HL-60 (cell line): ENCODE measurements at regions not wholly inside any gene's neighbourhood (a gene's known extent, or its start where the extent isn't known, plus 50 kb on each side); places are given as distances from the start of the nearest gene placed in this dataset.

ENCODE experiments used
- DNase-seq, 2 experiments: peaks; one replicate each; pipeline ENCODE4 v3.0.0-alpha.2; 2010 to 2020; ENCODE audit warnings: low read depth in 1 of 2, low spot score in 1 of 2
- H3K27ac ChIP-seq: fragments of 250-450 bp; sonication (Bioruptor Pico); replicated peaks from 2 replicates; pipeline ENCODE4 v1.5.1; 2020; ENCODE audit warnings: mild to moderate bottlenecking, moderate library complexity
- H3K27me3 ChIP-seq: fragments of 250-450 bp; sonication (Bioruptor Pico); 2 replicates; pipeline ENCODE4 v1.5.1; 2021; ENCODE audit warnings: mild to moderate bottlenecking, moderate library complexity; ENCODE audit not compliant: insufficient read depth, poor library complexity, severe bottlenecking
- H3K4me3 ChIP-seq: replicated peaks from 2 replicates; pipeline ENCODE4 v1.5.1; 2011; ENCODE audit warnings: mild to moderate bottlenecking, control low read depth, low read length; ENCODE audit not compliant: insufficient read depth
- GABPA ChIP-seq: IDR thresholded peaks from 2 replicates; pipeline ENCODE4 v1.6.1; 2012; ENCODE audit warnings: low read depth
- POLR2AphosphoS5 ChIP-seq: IDR thresholded peaks from 2 replicates; pipeline ENCODE4 v1.6.1; 2012; ENCODE audit warnings: low read depth
- SPI1 ChIP-seq: IDR thresholded peaks from 2 replicates; pipeline ENCODE4 v1.6.1; 2012; ENCODE audit warnings: low read depth, mild to moderate bottlenecking, borderline replicate concordance
- TF ChIP-seq, protein P1 (sequence below): IDR thresholded peaks from one replicate; pipeline ENCODE4 v1.5.1; 2011; ENCODE audit warnings: low read length, control low read depth, inconsistent platforms; ENCODE audit not compliant: insufficient read depth
- TF ChIP-seq, protein P2 (sequence below): IDR thresholded peaks from 2 replicates; pipeline ENCODE4 v1.6.1; 2012; ENCODE audit warnings: low read depth; ENCODE audit not compliant: insufficient replicate concordance

DNA sequence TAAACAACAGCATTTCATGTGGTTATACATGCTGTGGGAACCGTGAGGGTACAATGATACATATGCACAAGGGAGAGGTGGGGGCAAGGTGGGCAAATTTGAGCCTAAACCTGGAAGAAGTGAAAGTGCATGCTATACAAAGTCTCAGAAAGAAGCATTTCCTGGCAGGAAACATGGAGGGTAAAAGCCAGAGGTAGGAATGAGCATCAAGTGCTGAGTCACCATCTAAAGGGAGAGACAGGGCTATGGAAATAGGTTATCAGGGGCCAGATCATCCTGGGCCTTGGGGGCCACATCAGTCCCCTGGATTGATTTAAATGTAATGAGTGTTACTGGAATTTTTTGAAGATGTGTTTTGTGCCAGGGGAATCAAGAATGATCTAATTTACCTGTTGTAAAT is 60.1 kb upstream of the DAB1 start:
- DNase-seq = no peak
- no peaks in the 10 kb centered on the region for H3K27me3 ChIP-seq
- TF ChIP-seq, protein P1, sequence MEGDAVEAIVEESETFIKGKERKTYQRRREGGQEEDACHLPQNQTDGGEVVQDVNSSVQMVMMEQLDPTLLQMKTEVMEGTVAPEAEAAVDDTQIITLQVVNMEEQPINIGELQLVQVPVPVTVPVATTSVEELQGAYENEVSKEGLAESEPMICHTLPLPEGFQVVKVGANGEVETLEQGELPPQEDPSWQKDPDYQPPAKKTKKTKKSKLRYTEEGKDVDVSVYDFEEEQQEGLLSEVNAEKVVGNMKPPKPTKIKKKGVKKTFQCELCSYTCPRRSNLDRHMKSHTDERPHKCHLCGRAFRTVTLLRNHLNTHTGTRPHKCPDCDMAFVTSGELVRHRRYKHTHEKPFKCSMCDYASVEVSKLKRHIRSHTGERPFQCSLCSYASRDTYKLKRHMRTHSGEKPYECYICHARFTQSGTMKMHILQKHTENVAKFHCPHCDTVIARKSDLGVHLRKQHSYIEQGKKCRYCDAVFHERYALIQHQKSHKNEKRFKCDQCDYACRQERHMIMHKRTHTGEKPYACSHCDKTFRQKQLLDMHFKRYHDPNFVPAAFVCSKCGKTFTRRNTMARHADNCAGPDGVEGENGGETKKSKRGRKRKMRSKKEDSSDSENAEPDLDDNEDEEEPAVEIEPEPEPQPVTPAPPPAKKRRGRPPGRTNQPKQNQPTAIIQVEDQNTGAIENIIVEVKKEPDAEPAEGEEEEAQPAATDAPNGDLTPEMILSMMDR = no peak
- TF ChIP-seq SPI1 (no peak), POLR2AphosphoS5 (no peak), GABPA (no peak)
- TF ChIP-seq, protein P2, sequence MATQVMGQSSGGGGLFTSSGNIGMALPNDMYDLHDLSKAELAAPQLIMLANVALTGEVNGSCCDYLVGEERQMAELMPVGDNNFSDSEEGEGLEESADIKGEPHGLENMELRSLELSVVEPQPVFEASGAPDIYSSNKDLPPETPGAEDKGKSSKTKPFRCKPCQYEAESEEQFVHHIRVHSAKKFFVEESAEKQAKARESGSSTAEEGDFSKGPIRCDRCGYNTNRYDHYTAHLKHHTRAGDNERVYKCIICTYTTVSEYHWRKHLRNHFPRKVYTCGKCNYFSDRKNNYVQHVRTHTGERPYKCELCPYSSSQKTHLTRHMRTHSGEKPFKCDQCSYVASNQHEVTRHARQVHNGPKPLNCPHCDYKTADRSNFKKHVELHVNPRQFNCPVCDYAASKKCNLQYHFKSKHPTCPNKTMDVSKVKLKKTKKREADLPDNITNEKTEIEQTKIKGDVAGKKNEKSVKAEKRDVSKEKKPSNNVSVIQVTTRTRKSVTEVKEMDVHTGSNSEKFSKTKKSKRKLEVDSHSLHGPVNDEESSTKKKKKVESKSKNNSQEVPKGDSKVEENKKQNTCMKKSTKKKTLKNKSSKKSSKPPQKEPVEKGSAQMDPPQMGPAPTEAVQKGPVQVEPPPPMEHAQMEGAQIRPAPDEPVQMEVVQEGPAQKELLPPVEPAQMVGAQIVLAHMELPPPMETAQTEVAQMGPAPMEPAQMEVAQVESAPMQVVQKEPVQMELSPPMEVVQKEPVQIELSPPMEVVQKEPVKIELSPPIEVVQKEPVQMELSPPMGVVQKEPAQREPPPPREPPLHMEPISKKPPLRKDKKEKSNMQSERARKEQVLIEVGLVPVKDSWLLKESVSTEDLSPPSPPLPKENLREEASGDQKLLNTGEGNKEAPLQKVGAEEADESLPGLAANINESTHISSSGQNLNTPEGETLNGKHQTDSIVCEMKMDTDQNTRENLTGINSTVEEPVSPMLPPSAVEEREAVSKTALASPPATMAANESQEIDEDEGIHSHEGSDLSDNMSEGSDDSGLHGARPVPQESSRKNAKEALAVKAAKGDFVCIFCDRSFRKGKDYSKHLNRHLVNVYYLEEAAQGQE = no peak

DNA sequence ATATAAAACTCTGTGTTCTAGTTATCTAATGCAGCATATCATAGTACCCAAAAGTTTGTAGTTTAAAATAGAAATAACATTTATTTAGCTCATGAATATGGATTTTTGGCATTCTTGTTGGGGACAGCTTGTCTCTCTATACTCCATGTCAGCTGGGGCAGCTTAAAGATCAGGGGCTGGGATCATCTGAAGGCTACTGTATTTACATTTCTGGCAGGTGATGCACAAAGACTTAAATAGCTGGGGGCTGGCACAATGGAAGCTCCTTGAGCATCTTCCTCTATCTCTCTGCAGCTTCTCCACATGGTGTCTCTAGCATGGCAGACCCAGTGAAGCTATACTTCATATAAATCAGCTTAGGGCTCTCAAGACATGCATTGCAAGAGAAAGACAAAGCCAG is 55.6 kb upstream of the DAB1 start:
- no peak for DNase-seq
- Histone ChIP-seq H3K27ac (no peak overlapping the region), H3K27me3 (no peaks in the 10 kb centered on the region), H3K4me3 (no peak overlapping the region)
- TF ChIP-seq GABPA (no peak), POLR2AphosphoS5 (no peak), SPI1 (no peak)
- TF ChIP-seq, protein P2 = no peak
- TF ChIP-seq, protein P1 = no peak

More for the DNA sequence above, 60.1 kb upstream of the DAB1 start:
- Histone ChIP-seq H3K4me3 (no peak overlapping the region), H3K27ac (no peak overlapping the region)

DNA sequence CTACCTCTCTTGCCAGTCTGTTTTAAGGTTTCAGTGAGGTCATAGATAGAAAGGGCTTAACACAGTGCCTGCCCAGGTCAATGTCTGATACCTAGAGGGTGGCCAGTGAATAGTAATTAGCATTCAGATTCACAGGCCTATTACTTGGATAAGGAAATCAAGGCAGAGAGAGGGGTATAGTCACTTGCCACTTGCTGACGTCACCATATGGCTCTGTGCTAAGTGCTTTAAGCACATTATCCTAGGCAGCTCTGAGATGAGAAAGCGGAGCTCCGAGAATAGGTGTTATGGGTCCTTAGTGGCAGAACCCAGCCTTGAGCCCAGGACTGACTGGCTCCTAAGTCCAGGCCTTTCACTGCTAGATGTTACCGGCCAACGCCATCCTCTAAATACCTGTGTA is 51.5 kb upstream of the DAB1 start:
- Histone ChIP-seq H3K4me3 (no peak overlapping the region), H3K27me3 (no peaks in the 10 kb centered on the region), H3K27ac (no peak overlapping the region)
- no peak for TF ChIP-seq SPI1
- TF ChIP-seq GABPA = no peak
- TF ChIP-seq, protein P1 = no peak
- TF ChIP-seq, protein P2 = no peak
- no peak for TF ChIP-seq POLR2AphosphoS5
- no peak for DNase-seq
